ENCODE measurements at regions not wholly inside any gene's neighbourhood (a gene's known extent, or its start where the extent isn't known, plus 50 kb on each side); places are given as distances from the start of the nearest gene placed in this dataset.

DNA sequence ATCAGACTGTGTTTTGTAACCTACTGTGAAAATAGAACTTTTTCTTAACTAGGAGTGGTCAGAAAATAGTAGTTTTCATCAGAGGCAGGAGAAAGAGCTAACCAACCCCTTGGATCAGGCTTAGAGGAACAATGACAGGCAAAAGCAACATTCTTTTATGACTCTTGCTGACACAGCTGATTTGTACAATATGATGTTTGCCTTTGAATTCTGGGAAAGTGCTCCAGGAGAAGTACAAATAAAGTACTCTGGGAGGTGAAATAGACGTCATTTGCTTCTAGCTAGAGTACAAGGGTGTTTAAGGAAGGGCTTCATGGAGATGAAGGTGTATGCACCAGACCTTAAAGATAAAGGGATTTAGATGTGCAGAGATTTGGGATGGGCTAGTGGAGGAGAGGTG lies 75.1 kb upstream of the KIAA1217 start:
- no peak overlapping the region for H3K27ac ChIP-seq (ENCODE audit: low read depth, low read length)
- no peak overlapping the region for H2BK20ac ChIP-seq (ENCODE audit: low read length)

More for the DNA sequence above, 75.1 kb upstream of the KIAA1217 start:
- no peak overlapping the region for H2AK5ac ChIP-seq (ENCODE audit: low read depth, low read length)
- H2BK15ac ChIP-seq (ENCODE audit: low read length), result no peak overlapping the region
- no peaks in the 10 kb centered on the region; the same call in 1 of the 2 replicates for H3K79me1 ChIP-seq (ENCODE audit: low read depth, low read length)
- H3K4me2 ChIP-seq (ENCODE audit: insufficient read depth in 1 of 2, low read depth in 2 of 2, low read length in 2 of 2), result no peak overlapping the region
- H3K4me3 ChIP-seq (ENCODE audit: extremely low read depth in 1 of 4, insufficient read depth in 2 of 4, low read depth in 3 of 4, low read length in 4 of 4), result no peak overlapping the region
- H2AFZ ChIP-seq (ENCODE audit: low read length), result no peak overlapping the region
- no peak overlapping the region for H3K18ac ChIP-seq (ENCODE audit: extremely low read depth, low read length)
- H3K4me1 ChIP-seq (replicated peaks in 1 of 4; ENCODE audit: control insufficient read depth in 3 of 4, insufficient read depth in 4 of 4, low read length in 3 of 4), result no peaks in the 10 kb centered on the region; a peak in 3 of 7 replicates
- no peak for DNase-seq (ENCODE audit: low read depth in 1 of 2, low spot score in 2 of 2)
- H3K27me3 ChIP-seq (replicated peaks in 1 of 4; ENCODE audit: control insufficient read depth in 3 of 4, extremely low read depth in 1 of 4, insufficient read depth in 3 of 4, low read length in 3 of 4), result no peaks in the 10 kb centered on the region
- no peaks in the 10 kb centered on the region for H3K9me3 ChIP-seq (ENCODE audit: insufficient read depth in 2 of 2, low read depth in 1 of 2, low read length in 1 of 2)
- H3K14ac ChIP-seq (ENCODE audit: insufficient read length), result no peak overlapping the region
- H4K5ac ChIP-seq (ENCODE audit: insufficient read length, low read depth, low read length), result no peak overlapping the region
- ChIA-PET POLR2A (ENCODE audit: partially characterized antibody) (no interaction called here), CTCF (ENCODE audit: partially characterized antibody) (no interaction called here)
- no peak overlapping the region for H3K9ac ChIP-seq (replicated peaks in 1 of 4; ENCODE audit: extremely low read depth in 1 of 4, low read depth in 3 of 4, low read length in 3 of 4)
- H3K56ac ChIP-seq (replicated peaks; ENCODE audit: insufficient read length, low read depth, low read length), result no peak overlapping the region
- 94% methylated on average over 1 of the region's 1 CpG; no CpG with 5 or more reads in 1 of the 2 experiments for WGBS, 2 experiments (ENCODE audit: extremely low coverage in 1 of 2, insufficient coverage in 1 of 2, insufficient read length in 1 of 2, insufficient replicate concordance in 2 of 2, low coverage in 1 of 2, low lambda C conversion rate in 2 of 2, missing lambda C conversion rate in 1 of 2)
- H3K36me3 ChIP-seq (ENCODE audit: control insufficient read depth in 2 of 4, insufficient read depth in 4 of 4, low read length in 3 of 4), result no peaks in the 10 kb centered on the region
- no peak overlapping the region for H3K23ac ChIP-seq (ENCODE audit: insufficient read length)
- H3K79me2 ChIP-seq (ENCODE audit: control insufficient read depth in 1 of 2, insufficient read depth in 2 of 2, low read length in 2 of 2), result no peaks in the 10 kb centered on the region
- no peaks in the 10 kb centered on the region for H4K20me1 ChIP-seq (replicated peaks in 1 of 2; ENCODE audit: control insufficient read depth in 1 of 2, insufficient read depth in 2 of 2, low read length in 2 of 2)
- TF ChIP-seq EZH2 (IDR thresholded peaks at IDR 0.05; ENCODE audit: low read depth, low read length, severe bottlenecking), result no peak
- no peak for TF ChIP-seq YY1 (IDR thresholded peaks at IDR 0.05; ENCODE audit: low read depth, low read length)
- TF ChIP-seq ASH2L (IDR thresholded peaks at IDR 0.05; ENCODE audit: low read length), result no peak
- H2BK120ac ChIP-seq (replicated peaks; ENCODE audit: low read depth, low read length), result no peak overlapping the region
- H3K23me2 ChIP-seq (ENCODE audit: low read depth, low read length), result no peaks in the 10 kb centered on the region
- no peak overlapping the region for H4K91ac ChIP-seq (replicated peaks; ENCODE audit: insufficient read length, low read length)
- no peak overlapping the region for H3K4ac ChIP-seq (replicated peaks; ENCODE audit: insufficient read length, low read depth, low read length)
- H4K8ac ChIP-seq (ENCODE audit: extremely low read depth, insufficient read depth, low read length), result no peak overlapping the region
- no peak overlapping the region for H2BK5ac ChIP-seq (ENCODE audit: low read depth, low read length)
- FAIRE-seq, result no peak
- H2BK12ac ChIP-seq (ENCODE audit: low read depth, low read length), result no peak overlapping the region
